ENCODE measurements at regions not wholly inside any gene's neighbourhood (a gene's known extent, or its start where the extent isn't known, plus 50 kb on each side); places are given as distances from the start of the nearest gene placed in this dataset.

- no peaks in the 10 kb centered on the region for H3K9me3 ChIP-seq (ENCODE audit: low read length)
- H3K4me3 ChIP-seq (ENCODE audit: low read length): no peak overlapping the region
- H3K4me2 ChIP-seq (ENCODE audit: low read length): no peak overlapping the region
- no peak for TF ChIP-seq CTCF (conservative IDR thresholded peaks at IDR 0.05; ENCODE audit: low read depth, low read length)
- no peak for TF ChIP-seq EZH2 (IDR thresholded peaks at IDR 0.05; ENCODE audit: low read length, unreplicated experiment)
- no peak for TF ChIP-seq EZH2phosphoT487 (IDR thresholded peaks at IDR 0.05; ENCODE audit: borderline replicate concordance, low read length)
- H3F3A ChIP-seq (ENCODE audit: low read length, unreplicated experiment): no peaks in the 10 kb centered on the region
- no peaks in the 10 kb centered on the region for H3K79me2 ChIP-seq (ENCODE audit: low read length)
- no TSS peak for BruUV-seq (replicated peaks)
- H3K36me3 ChIP-seq (ENCODE audit: low read depth, low read length): no peaks in the 10 kb centered on the region
- H2AFZ ChIP-seq (ENCODE audit: low read length): no peak overlapping the region
- ChIA-PET CTCF (no interaction called here), POLR2A (ENCODE audit: unreplicated experiment) (no interaction called here)
- DNase-seq (no peak), ATAC-seq (no peak)
- H4K20me1 ChIP-seq (ENCODE audit: low read length): no peaks in the 10 kb centered on the region
- H3K27ac ChIP-seq (ENCODE audit: low read length): no peak overlapping the region
- H3K9ac ChIP-seq (ENCODE audit: low read length): no peak overlapping the region
- no peaks in the 10 kb centered on the region for H3K27me3 ChIP-seq (ENCODE audit: low read length)
- no peaks in the 10 kb centered on the region for H3K4me1 ChIP-seq (ENCODE audit: insufficient read depth, low read length)
- no peaks in the 10 kb centered on the region for H3K9me2 ChIP-seq (replicated peaks; ENCODE audit: low read length)
- intact Hi-C loops (cut with micrococcal nuclease): no loop called here
Measured at GRCh38 chr5:3129252-3129651, 377.8 kb upstream of the IRX2 start.

GRCh38 chr5:3127423-3127911 is 376.0 kb upstream of the IRX2 start:
- DNase-seq (no peak), ATAC-seq (no peak)
- TF ChIP-seq CTCF (conservative IDR thresholded peaks at IDR 0.05; ENCODE audit: low read depth, low read length) (no peak), EZH2phosphoT487 (IDR thresholded peaks at IDR 0.05; ENCODE audit: borderline replicate concordance, low read length) (no peak), EZH2 (IDR thresholded peaks at IDR 0.05; ENCODE audit: low read length, unreplicated experiment) (no peak)
- Histone ChIP-seq H3K9me2 (replicated peaks; ENCODE audit: low read length) (no peaks in the 10 kb centered on the region), H3K4me2 (ENCODE audit: low read length) (no peak overlapping the region), H3F3A (ENCODE audit: low read length, unreplicated experiment) (no peaks in the 10 kb centered on the region), H4K20me1 (ENCODE audit: low read length) (no peaks in the 10 kb centered on the region), H3K4me1 (ENCODE audit: insufficient read depth, low read length) (no peaks in the 10 kb centered on the region), H3K27me3 (ENCODE audit: low read length) (no peaks in the 10 kb centered on the region), H3K9me3 (ENCODE audit: low read length) (no peaks in the 10 kb centered on the region), H3K36me3 (ENCODE audit: low read depth, low read length) (no peaks in the 10 kb centered on the region), H3K4me3 (ENCODE audit: low read length) (no peak overlapping the region), H3K27ac (ENCODE audit: low read length) (no peak overlapping the region), H2AFZ (ENCODE audit: low read length) (no peak overlapping the region), H3K79me2 (ENCODE audit: low read length) (no peaks in the 10 kb centered on the region), H3K9ac (ENCODE audit: low read length) (no peak overlapping the region)
- POLR2A ChIA-PET (ENCODE audit: unreplicated experiment): no interaction called here
- BruUV-seq (replicated peaks): no TSS peak
- intact Hi-C loops (cut with micrococcal nuclease): no loop called here
- CTCF ChIA-PET: no interaction called here

GRCh38 chr5:3126639-3127038 is 375.2 kb upstream of the IRX2 start:
- BruUV-seq (replicated peaks): no TSS peak
- ChIA-PET CTCF (no interaction called here), POLR2A (ENCODE audit: unreplicated experiment) (no interaction called here)
- intact Hi-C loops (cut with micrococcal nuclease): no loop called here
- Histone ChIP-seq H3K9me2 (replicated peaks; ENCODE audit: low read length) (no peaks in the 10 kb centered on the region), H2AFZ (ENCODE audit: low read length) (no peak overlapping the region), H3K27me3 (ENCODE audit: low read length) (no peaks in the 10 kb centered on the region), H4K20me1 (ENCODE audit: low read length) (no peaks in the 10 kb centered on the region), H3K79me2 (ENCODE audit: low read length) (no peaks in the 10 kb centered on the region), H3K4me3 (ENCODE audit: low read length) (no peak overlapping the region), H3K9ac (ENCODE audit: low read length) (no peak overlapping the region), H3F3A (ENCODE audit: low read length, unreplicated experiment) (no peaks in the 10 kb centered on the region), H3K9me3 (ENCODE audit: low read length) (0 out of 2 replicates have a peak, but pooled peaks cover 4% of the 10 kb centered on the region), H3K27ac (ENCODE audit: low read length) (no peak overlapping the region), H3K4me2 (ENCODE audit: low read length) (no peak overlapping the region), H3K4me1 (ENCODE audit: insufficient read depth, low read length) (no peaks in the 10 kb centered on the region), H3K36me3 (ENCODE audit: low read depth, low read length) (no peaks in the 10 kb centered on the region)
- DNase-seq (no peak), ATAC-seq (no peak)
- no peak for TF ChIP-seq EZH2phosphoT487 (IDR thresholded peaks at IDR 0.05; ENCODE audit: borderline replicate concordance, low read length)
- no peak for TF ChIP-seq CTCF (conservative IDR thresholded peaks at IDR 0.05; ENCODE audit: low read depth, low read length)
- no peak for TF ChIP-seq EZH2 (IDR thresholded peaks at IDR 0.05; ENCODE audit: low read length, unreplicated experiment)
